ENCODE measurements at regions not wholly inside any gene's neighbourhood (a gene's known extent, or its start where the extent isn't known, plus 50 kb on each side); places are given as distances from the start of the nearest gene placed in this dataset.
A peak's percentile ranks its signal among the peaks of the same experiment; 100 is the strongest.
"Not testable (repeated sequence)": the region's sequence is repeated elsewhere in the genome, so short reads cannot be mapped to it uniquely, and the experiment has no call there.

DNA sequence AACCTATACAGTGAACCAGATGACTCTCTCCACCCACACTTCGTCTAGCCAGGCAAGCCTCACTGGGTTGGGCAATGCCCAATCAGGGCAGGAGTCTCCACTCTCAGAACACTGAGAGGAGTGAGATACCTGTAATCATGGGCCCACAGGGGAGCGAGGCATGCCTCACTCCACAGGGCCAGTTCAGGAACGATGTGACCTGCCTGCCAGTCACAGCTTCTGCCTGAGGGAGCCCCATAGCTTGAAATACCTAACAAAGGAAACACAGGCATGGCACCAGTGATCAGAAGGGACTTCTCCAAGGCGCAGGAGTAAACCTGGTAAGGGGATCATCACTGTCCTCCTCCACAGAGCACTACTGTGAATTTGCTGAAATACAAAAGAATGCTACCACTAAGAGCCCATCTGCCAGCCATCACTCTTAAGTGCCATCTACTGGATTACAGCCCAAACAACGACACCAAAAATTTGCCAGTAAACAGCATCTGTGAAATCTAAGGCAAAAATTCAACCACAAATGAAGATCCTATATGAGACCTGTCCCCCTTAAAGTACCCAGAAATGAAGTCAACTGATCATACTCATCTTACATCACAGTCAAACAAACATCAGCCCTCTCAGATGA lies 689.9 kb upstream of the SEMA6D start:
- Histone ChIP-seq H3K27me3 (ENCODE audit: insufficient read depth, low read depth, severe bottlenecking) (no peaks in the 10 kb centered on the region), H3K36me3 (no peaks in the 10 kb centered on the region)
- peak; percentile 9 for DNase-seq

DNA sequence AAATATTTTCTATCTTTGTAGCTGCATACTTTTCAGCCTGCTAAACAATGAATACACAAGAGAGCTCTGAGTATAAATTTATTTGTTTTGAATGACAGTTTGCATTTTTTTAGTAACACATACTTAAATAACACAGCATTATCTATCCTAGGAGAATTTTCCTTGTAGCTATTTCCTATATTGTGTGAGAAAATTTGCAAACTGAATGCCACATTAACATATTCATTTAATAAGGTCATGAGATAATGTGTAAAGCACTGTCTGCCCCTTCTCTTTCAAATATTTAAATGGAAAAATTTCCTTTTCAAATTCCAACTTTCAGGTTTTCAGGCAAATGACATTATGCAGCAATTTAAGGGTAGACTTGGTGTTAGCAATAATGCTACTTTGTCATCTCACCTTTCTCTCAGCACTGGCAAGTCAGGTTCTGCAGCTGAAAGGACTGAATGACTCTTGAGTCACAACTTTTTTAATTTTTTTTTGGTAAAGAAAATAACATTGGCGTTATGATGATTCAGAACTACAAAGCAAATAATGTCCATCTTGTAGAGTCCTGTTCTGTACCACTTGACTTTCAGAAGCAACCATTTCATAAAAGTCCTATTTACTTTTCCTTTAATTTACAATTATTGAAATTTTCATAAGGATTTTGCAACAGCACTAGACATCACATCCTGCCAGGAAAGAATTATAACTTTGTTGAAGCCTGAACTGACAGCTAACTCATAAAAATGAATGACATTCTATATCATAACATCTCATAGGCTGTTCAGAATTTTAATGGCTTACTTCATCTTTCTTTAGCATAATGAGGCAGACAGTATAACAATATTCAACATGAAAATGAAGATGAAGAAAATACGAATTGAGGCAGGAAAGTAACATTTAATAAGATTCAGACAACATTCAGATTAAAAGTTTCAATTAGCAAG lies 681.6 kb upstream of the SEMA6D start:
- Histone ChIP-seq H3K4me3 (ENCODE audit: low read depth, low read length) (no peak overlapping the region), H3K27me3 (ENCODE audit: insufficient read depth, low read depth, severe bottlenecking) (no peaks in the 10 kb centered on the region), H3K27ac (no peak overlapping the region), H3K36me3 (no peaks in the 10 kb centered on the region), H3K9me3 (ENCODE audit: severe bottlenecking) (no peaks in the 10 kb centered on the region)
- DNase-seq, result no peak
- TF ChIP-seq, protein P1, sequence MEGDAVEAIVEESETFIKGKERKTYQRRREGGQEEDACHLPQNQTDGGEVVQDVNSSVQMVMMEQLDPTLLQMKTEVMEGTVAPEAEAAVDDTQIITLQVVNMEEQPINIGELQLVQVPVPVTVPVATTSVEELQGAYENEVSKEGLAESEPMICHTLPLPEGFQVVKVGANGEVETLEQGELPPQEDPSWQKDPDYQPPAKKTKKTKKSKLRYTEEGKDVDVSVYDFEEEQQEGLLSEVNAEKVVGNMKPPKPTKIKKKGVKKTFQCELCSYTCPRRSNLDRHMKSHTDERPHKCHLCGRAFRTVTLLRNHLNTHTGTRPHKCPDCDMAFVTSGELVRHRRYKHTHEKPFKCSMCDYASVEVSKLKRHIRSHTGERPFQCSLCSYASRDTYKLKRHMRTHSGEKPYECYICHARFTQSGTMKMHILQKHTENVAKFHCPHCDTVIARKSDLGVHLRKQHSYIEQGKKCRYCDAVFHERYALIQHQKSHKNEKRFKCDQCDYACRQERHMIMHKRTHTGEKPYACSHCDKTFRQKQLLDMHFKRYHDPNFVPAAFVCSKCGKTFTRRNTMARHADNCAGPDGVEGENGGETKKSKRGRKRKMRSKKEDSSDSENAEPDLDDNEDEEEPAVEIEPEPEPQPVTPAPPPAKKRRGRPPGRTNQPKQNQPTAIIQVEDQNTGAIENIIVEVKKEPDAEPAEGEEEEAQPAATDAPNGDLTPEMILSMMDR (IDR thresholded peaks at IDR 0.05; ENCODE audit: low read depth, low read length), result no peak

More for the DNA sequence above, 689.9 kb upstream of the SEMA6D start:
- no peak overlapping the region for H3K27ac ChIP-seq
- TF ChIP-seq, protein P1 (IDR thresholded peaks at IDR 0.05; ENCODE audit: low read depth, low read length), result peak; percentile 32; the same call in 1 of the 2 replicates
- H3K9me3 ChIP-seq (ENCODE audit: severe bottlenecking), result no peaks in the 10 kb centered on the region
- no peak overlapping the region for H3K4me3 ChIP-seq (ENCODE audit: low read depth, low read length)

DNA sequence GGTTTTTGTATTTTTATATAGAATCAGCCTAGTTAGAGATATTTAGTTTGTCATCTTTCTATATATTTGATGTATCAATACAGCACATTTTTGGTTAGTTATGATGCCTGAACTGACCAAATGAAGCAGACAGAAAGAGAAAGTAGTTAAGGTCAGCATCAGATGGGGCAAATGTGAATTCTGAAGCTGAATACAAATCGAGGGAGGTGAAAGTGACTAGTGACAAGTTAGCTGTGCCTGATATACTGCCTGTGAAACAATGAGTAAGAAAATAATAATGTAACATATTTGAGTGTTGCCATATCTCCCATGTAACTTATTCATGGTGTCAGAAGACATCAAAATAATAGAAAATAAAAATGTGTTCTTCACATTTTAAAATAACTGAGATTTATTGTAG lies 680.3 kb upstream of the SEMA6D start:
- Histone ChIP-seq H3K4me3 (ENCODE audit: low read depth, low read length) (no peak overlapping the region), H3K36me3 (no peaks in the 10 kb centered on the region), H3K27ac (no peak overlapping the region), H3K27me3 (ENCODE audit: insufficient read depth, low read depth, severe bottlenecking) (no peaks in the 10 kb centered on the region), H3K9me3 (ENCODE audit: severe bottlenecking) (no peaks in the 10 kb centered on the region)
- TF ChIP-seq, protein P1 (IDR thresholded peaks at IDR 0.05; ENCODE audit: low read depth, low read length), result no peak
- DNase-seq, result no peak

- no peak overlapping the region for H3K4me3 ChIP-seq (ENCODE audit: low read depth, low read length)
- no peak overlapping the region for H3K27ac ChIP-seq
- H3K9me3 ChIP-seq (ENCODE audit: severe bottlenecking), result no peaks in the 10 kb centered on the region
- no peak for DNase-seq
- no peaks in the 10 kb centered on the region for H3K36me3 ChIP-seq
- no peaks in the 10 kb centered on the region for H3K27me3 ChIP-seq (ENCODE audit: insufficient read depth, low read depth, severe bottlenecking)
- TF ChIP-seq, protein P1 (IDR thresholded peaks at IDR 0.05; ENCODE audit: low read depth, low read length), result no peak
These were observed 678.1 kb upstream of the SEMA6D start for GRCh38 chr15:47039225-47039624.

DNA sequence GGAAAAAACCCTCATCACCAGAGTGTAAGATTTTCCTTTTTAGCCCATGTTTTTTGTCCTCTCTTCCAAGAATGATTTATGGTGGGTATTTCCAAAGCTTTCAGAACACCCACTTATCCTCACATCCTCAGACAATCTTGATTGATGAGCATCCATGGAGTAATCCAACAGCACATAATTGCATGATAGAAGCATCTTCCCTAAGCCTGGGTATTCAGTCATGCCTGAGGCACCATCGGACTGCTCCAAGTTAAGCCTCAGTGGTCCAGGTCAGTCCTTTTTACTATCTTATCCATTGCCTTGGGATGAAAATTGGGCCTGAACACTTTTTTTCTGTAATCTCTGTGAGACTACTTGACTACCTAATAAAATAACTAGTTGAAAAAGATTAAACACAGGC lies 676.0 kb upstream of the SEMA6D start:
- H3K4me3 ChIP-seq (ENCODE audit: low read depth, low read length), result no peak overlapping the region
- H3K27ac ChIP-seq, result no peak overlapping the region
- peak; percentile 71 for DNase-seq
- no peaks in the 10 kb centered on the region for H3K27me3 ChIP-seq (ENCODE audit: insufficient read depth, low read depth, severe bottlenecking)
- no peaks in the 10 kb centered on the region for H3K36me3 ChIP-seq
- H3K9me3 ChIP-seq (ENCODE audit: severe bottlenecking), result peaks cover under 1% of the 10 kb centered on the region
- TF ChIP-seq, protein P1 (IDR thresholded peaks at IDR 0.05; ENCODE audit: low read depth, low read length), result no peak

- H3K9me3 ChIP-seq (ENCODE audit: severe bottlenecking); H3K27me3 ChIP-seq (ENCODE audit: insufficient read depth, low read depth, severe bottlenecking); DNase-seq; H3K36me3 ChIP-seq; H3K4me3 ChIP-seq (ENCODE audit: low read depth, low read length); H3K27ac ChIP-seq: not testable (repeated sequence)
These were observed 669.3 kb upstream of the SEMA6D start for GRCh38 chr15:47047981-47048380.

All from WERI-Rb-1 (cell line).